ENCODE measurements at regions not wholly inside any gene's neighbourhood (a gene's known extent, or its start where the extent isn't known, plus 50 kb on each side); places are given as distances from the start of the nearest gene placed in this dataset.

DNA sequence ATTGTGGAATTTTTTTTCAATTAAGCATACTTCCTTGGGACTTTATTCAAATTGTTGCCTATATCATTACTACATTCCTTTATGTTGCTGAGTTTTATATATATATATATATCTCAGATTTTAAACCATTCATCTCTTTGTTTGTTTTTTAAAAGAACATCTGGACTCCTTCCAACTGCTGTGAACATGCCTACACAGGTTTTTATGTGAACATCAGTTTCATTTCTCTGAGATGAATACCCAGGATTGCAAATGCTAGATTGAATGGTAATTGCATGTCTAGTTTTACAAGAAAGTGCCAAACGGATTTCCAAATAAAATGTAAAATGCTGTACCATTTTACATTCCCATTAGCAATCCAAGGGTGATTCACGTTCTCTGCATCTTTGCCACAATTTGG is 1289.3 kb downstream of the HACE1 start:
- TF ChIP-seq GATA2 (IDR thresholded peaks at IDR 0.05; ENCODE audit: low read depth, low read length) (no peak), GATA3 (IDR thresholded peaks at IDR 0.05; ENCODE audit: low read depth, low read length) (no peak)

Measured in SH-SY5Y (cell line).